DND-41 (cell line): ENCODE measurements at regions not wholly inside any gene's neighbourhood (a gene's known extent, or its start where the extent isn't known, plus 50 kb on each side); places are given as distances from the start of the nearest gene placed in this dataset.

ENCODE experiments used
- ATAC-seq: fragments of 200-7000 bp; cut with Tn5 transposase; 3 replicates; pipeline ENCODE4 v1.9.1; 2021; ENCODE audit warnings: low read depth; ENCODE audit not compliant: insufficient read depth
- DNase-seq: peaks from one replicate; pipeline ENCODE4 v3.0.0-alpha.2; 2020
- H2AFZ ChIP-seq: 2 replicates; pipeline ENCODE4 v1.6.0; 2012; ENCODE audit warnings: low read depth, low read length
- H3K27ac ChIP-seq: 2 replicates; pipeline ENCODE4 v1.5.1; 2012; ENCODE audit warnings: low read length, inconsistent platforms
- H3K27me3 ChIP-seq: fragments of 200-600 bp; sonication (generic); 2 replicates; pipeline ENCODE4 v1.6.0; 2012; ENCODE audit warnings: low read length, mild to moderate bottlenecking, inconsistent platforms; ENCODE audit not compliant: insufficient read depth, poor library complexity
- H3K36me3 ChIP-seq: 2 replicates; pipeline ENCODE4 v1.5.1; 2012; ENCODE audit warnings: low read length, inconsistent platforms; ENCODE audit not compliant: insufficient read depth
- H3K4me1 ChIP-seq: 2 replicates; pipeline ENCODE4 v1.5.1; 2012; ENCODE audit warnings: mild to moderate bottlenecking, low read length; ENCODE audit not compliant: insufficient read depth
- H3K4me2 ChIP-seq: 2 replicates; pipeline ENCODE4 v1.6.0; 2012; ENCODE audit warnings: mild to moderate bottlenecking, moderate library complexity, low read length, inconsistent platforms; ENCODE audit not compliant: insufficient read depth
- H3K4me3 ChIP-seq, 2 experiments: fragments of 200-600 bp in 1 of 2; shearing (Covaris generic) in 1 of 2; 2 replicates each; pipeline ENCODE4 v1.5.1; 2012 to 2016; ENCODE audit warnings: inconsistent platforms in 2 of 2, low read length in 2 of 2, mild to moderate bottlenecking in 2 of 2, low read depth in 1 of 2, moderate library complexity in 1 of 2
- H3K79me2 ChIP-seq: 2 replicates; pipeline ENCODE4 v1.6.0; 2012; ENCODE audit warnings: low read length, inconsistent platforms; ENCODE audit not compliant: insufficient read depth
- H3K9ac ChIP-seq: 2 replicates; pipeline ENCODE4 v1.6.0; 2012; ENCODE audit warnings: low read depth, mild to moderate bottlenecking, inconsistent platforms, low read length, moderate library complexity
- H3K9me3 ChIP-seq: 2 replicates; pipeline ENCODE4 v1.5.1; 2012; ENCODE audit warnings: low read length, moderate library complexity, mild to moderate bottlenecking, inconsistent platforms; ENCODE audit not compliant: insufficient read depth, severe bottlenecking
- H4K20me1 ChIP-seq: 2 replicates; pipeline ENCODE4 v1.6.0; 2012; ENCODE audit warnings: low read length; ENCODE audit not compliant: insufficient read depth
- EZH2 ChIP-seq: IDR thresholded peaks from 3 replicates; pipeline ENCODE4 v1.6.1; 2012; ENCODE audit warnings: borderline replicate concordance, low read depth, mild to moderate bottlenecking, moderate library complexity, low read length, inconsistent platforms; ENCODE audit not compliant: severe bottlenecking
- TF ChIP-seq, protein P1 (sequence below): IDR thresholded peaks from 2 replicates; pipeline ENCODE4 v1.5.1; 2012; ENCODE audit warnings: borderline replicate concordance, low read length, moderate library complexity, mild to moderate bottlenecking; ENCODE audit not compliant: poor library complexity, severe bottlenecking; ENCODE audit errors: extremely low read depth

DNA sequence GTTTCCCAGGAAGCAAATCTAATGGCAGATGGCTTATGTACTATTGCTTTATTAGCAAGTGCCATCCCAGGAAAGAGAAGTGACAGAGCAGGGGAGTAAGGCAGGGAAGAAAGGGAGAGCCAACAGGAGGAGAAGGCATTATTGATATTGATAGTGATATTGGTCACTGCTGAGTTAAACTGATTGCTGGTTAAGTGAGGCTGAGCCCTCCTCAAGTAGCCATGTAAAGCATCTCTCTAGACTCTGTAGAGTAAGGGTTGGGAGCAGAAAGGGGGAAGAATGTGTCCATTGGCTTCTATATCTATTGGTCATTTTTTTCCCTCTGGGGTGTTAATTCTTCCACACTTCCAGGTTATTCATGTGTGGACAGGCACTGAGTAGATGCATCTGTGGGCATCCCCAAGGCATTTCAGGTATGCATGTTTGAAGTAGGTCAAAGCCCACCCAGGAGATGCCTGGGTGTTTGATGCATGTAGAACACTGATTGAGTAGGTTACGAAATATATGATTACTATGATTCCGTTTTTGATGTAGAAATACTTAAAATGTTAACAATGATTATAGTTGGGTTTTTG, 290.5 kb upstream of the DPYD start:
- Histone ChIP-seq H3K4me3 (no peak overlapping the region), H3K9ac (no peak overlapping the region), H2AFZ (no peak overlapping the region), H4K20me1 (no peaks in the 10 kb centered on the region), H3K27me3 (no peaks in the 10 kb centered on the region), H3K9me3 (no peaks in the 10 kb centered on the region), H3K36me3 (no peaks in the 10 kb centered on the region), H3K4me2 (no peak overlapping the region), H3K4me1 (no peaks in the 10 kb centered on the region), H3K27ac (no peak overlapping the region), H3K79me2 (no peaks in the 10 kb centered on the region)
- no peak for TF ChIP-seq EZH2
- TF ChIP-seq, protein P1, sequence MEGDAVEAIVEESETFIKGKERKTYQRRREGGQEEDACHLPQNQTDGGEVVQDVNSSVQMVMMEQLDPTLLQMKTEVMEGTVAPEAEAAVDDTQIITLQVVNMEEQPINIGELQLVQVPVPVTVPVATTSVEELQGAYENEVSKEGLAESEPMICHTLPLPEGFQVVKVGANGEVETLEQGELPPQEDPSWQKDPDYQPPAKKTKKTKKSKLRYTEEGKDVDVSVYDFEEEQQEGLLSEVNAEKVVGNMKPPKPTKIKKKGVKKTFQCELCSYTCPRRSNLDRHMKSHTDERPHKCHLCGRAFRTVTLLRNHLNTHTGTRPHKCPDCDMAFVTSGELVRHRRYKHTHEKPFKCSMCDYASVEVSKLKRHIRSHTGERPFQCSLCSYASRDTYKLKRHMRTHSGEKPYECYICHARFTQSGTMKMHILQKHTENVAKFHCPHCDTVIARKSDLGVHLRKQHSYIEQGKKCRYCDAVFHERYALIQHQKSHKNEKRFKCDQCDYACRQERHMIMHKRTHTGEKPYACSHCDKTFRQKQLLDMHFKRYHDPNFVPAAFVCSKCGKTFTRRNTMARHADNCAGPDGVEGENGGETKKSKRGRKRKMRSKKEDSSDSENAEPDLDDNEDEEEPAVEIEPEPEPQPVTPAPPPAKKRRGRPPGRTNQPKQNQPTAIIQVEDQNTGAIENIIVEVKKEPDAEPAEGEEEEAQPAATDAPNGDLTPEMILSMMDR, result no peak
- no peak for ATAC-seq
- DNase-seq, result no peak

DNA sequence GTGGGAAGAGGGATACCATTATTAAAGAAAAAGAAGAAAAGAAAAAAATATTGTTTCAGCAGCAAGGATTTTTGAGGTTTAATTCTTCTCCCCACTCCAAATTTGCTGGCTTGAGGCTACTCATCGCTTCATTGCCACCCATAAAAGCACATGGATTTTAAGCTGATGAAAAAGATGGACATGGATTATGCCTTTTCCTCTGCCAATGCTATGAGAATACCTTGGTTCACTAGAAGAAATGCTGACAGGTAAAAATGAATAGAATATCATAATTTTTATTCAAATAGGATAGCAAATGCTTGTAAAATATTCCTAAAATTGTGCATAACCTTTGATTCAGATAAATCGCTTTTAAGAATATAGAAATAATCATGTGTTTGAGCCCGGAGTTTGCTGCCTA, 289.7 kb upstream of the DPYD start:
- Histone ChIP-seq H3K27me3 (no peaks in the 10 kb centered on the region), H3K36me3 (no peaks in the 10 kb centered on the region), H2AFZ (no peak overlapping the region), H3K9me3 (no peaks in the 10 kb centered on the region), H3K79me2 (no peaks in the 10 kb centered on the region), H3K9ac (no peak overlapping the region), H3K4me1 (no peaks in the 10 kb centered on the region), H3K4me2 (no peak overlapping the region), H3K27ac (no peak overlapping the region), H3K4me3 (no peak overlapping the region), H4K20me1 (no peaks in the 10 kb centered on the region)
- ATAC-seq, result no peak
- no peak for DNase-seq
- TF ChIP-seq, protein P1, result no peak
- no peak for TF ChIP-seq EZH2

DNA sequence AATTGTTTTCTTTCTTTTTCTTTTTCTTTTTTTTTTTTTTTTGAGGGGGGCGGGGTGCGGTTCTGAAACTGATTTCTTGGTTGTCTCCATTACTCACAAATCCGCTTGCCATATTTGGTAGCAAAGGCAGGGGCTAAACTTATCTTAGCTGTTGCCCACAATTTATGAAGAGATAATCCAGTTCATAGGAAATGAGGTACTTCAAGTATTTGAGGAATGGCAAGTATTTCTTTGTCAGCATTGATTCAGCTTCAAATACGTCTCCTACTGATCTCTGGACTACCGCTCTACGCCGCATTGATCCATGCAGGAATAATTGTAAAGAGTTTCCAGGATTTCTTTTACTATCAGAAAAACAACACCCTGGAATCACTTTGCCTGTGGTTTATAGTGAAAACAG, 289.2 kb upstream of the DPYD start:
- Histone ChIP-seq H3K27ac (no peak overlapping the region), H3K27me3 (no peaks in the 10 kb centered on the region), H3K9ac (no peak overlapping the region), H3K4me2 (no peak overlapping the region), H3K4me3 (no peak overlapping the region), H3K4me1 (no peaks in the 10 kb centered on the region), H3K79me2 (no peaks in the 10 kb centered on the region), H3K9me3 (no peaks in the 10 kb centered on the region), H3K36me3 (no peaks in the 10 kb centered on the region), H4K20me1 (no peaks in the 10 kb centered on the region), H2AFZ (no peak overlapping the region)
- TF ChIP-seq, protein P1, result no peak
- no peak for TF ChIP-seq EZH2
- DNase-seq (no peak), ATAC-seq (no peak)
